ENCODE measurements at regions not wholly inside any gene's neighbourhood (a gene's known extent, or its start where the extent isn't known, plus 50 kb on each side); places are given as distances from the start of the nearest gene placed in this dataset.
A peak's percentile ranks its signal among the peaks of the same experiment; 100 is the strongest.

GRCh38 chr4:126047114-126047513, 732.4 kb downstream of the FAT4 start:
- H3K4me3 ChIP-seq (ENCODE audit: low read depth, low read length), result no peak overlapping the region
- no peak for TF ChIP-seq CTCF (IDR thresholded peaks at IDR 0.05; ENCODE audit: insufficient read depth, low read depth, low read length)
- DNase-seq (ENCODE audit: low read depth), result no peak

- peak; percentile 64 for DNase-seq (ENCODE audit: low read depth)
- no peak overlapping the region for H3K4me3 ChIP-seq (ENCODE audit: low read depth, low read length)
- TF ChIP-seq CTCF (IDR thresholded peaks at IDR 0.05; ENCODE audit: insufficient read depth, low read depth, low read length), result no peak
Measured at GRCh38 chr4:126051689-126052424, 737.1 kb downstream of the FAT4 start.

- no peak overlapping the region for H3K4me3 ChIP-seq (ENCODE audit: low read depth, low read length)
- TF ChIP-seq CTCF (IDR thresholded peaks at IDR 0.05; ENCODE audit: insufficient read depth, low read depth, low read length), result no peak
- DNase-seq (ENCODE audit: low read depth), result no peak
Measured at GRCh38 chr4:126056116-126056650, 741.4 kb downstream of the FAT4 start.

- TF ChIP-seq CTCF (IDR thresholded peaks at IDR 0.05; ENCODE audit: insufficient read depth, low read depth, low read length), result no peak
- no peak overlapping the region for H3K4me3 ChIP-seq (ENCODE audit: low read depth, low read length)
- DNase-seq (ENCODE audit: low read depth), result no peak
Measured at GRCh38 chr4:126057371-126057770, 742.6 kb downstream of the FAT4 start.

GRCh38 chr4:126058596-126058995, 743.8 kb downstream of the FAT4 start:
- no peak for TF ChIP-seq CTCF (IDR thresholded peaks at IDR 0.05; ENCODE audit: insufficient read depth, low read depth, low read length)
- H3K4me3 ChIP-seq (ENCODE audit: low read depth, low read length), result no peak overlapping the region
- DNase-seq (ENCODE audit: low read depth), result no peak

- no peak for DNase-seq (ENCODE audit: low read depth)
- no peak overlapping the region for H3K4me3 ChIP-seq (ENCODE audit: low read depth, low read length)
- no peak for TF ChIP-seq CTCF (IDR thresholded peaks at IDR 0.05; ENCODE audit: insufficient read depth, low read depth, low read length)
Measured at GRCh38 chr4:126061655-126062054, 746.9 kb downstream of the FAT4 start.

GRCh38 chr4:126065016-126065415, 750.3 kb downstream of the FAT4 start:
- TF ChIP-seq CTCF (IDR thresholded peaks at IDR 0.05; ENCODE audit: insufficient read depth, low read depth, low read length), result no peak
- no peak overlapping the region for H3K4me3 ChIP-seq (ENCODE audit: low read depth, low read length)
- DNase-seq (ENCODE audit: low read depth), result no peak

Measured in fibroblast of villous mesenchyme (primary cell).